ENCODE measurements at regions not wholly inside any gene's neighbourhood (a gene's known extent, or its start where the extent isn't known, plus 50 kb on each side); places are given as distances from the start of the nearest gene placed in this dataset.

GRCh38 chr1:117268535-117269455 is 58.1 kb upstream of the VTCN1 start:
- no peaks in the 10 kb centered on the region for H3K27me3 ChIP-seq
- H3K4me3 ChIP-seq, result no peak overlapping the region
- no peaks in the 10 kb centered on the region for H3K36me3 ChIP-seq
- peaks cover 0 to 4% of the 10 kb centered on the region in 2 donors for H3K4me1 ChIP-seq
- no peak overlapping the region for H3K27ac ChIP-seq
- no peak for DNase-seq (ENCODE audit: low spot score)
- H3K9me3 ChIP-seq, result peaks cover 0 to 7% of the 10 kb centered on the region in 2 donors
- no peak for TF ChIP-seq CTCF (IDR thresholded peaks at IDR 0.05)

- no peaks in the 10 kb centered on the region for H3K27me3 ChIP-seq
- no peaks in the 10 kb centered on the region for H3K9me3 ChIP-seq
- DNase-seq (ENCODE audit: low spot score), result no peak
- H3K36me3 ChIP-seq, result no peaks in the 10 kb centered on the region
- no peak for TF ChIP-seq CTCF (IDR thresholded peaks at IDR 0.05)
- H3K27ac ChIP-seq, result no peak overlapping the region
- H3K4me3 ChIP-seq, result no peak overlapping the region
- peaks cover 0 to 4% of the 10 kb centered on the region in 2 donors for H3K4me1 ChIP-seq
Measured at GRCh38 chr1:117267232-117267774, 56.6 kb upstream of the VTCN1 start.

GRCh38 chr1:117262976-117263375 is 52.2 kb upstream of the VTCN1 start:
- Histone ChIP-seq H3K27me3 (no peaks in the 10 kb centered on the region), H3K36me3 (no peaks in the 10 kb centered on the region), H3K4me3 (no peak overlapping the region), H3K4me1 (no peaks in the 10 kb centered on the region), H3K9me3 (peaks cover 0 to 6% of the 10 kb centered on the region in 2 donors), H3K27ac (no peak overlapping the region)
- TF ChIP-seq CTCF (IDR thresholded peaks at IDR 0.05), result no peak
- no peak for DNase-seq (ENCODE audit: low spot score)

- DNase-seq (ENCODE audit: low spot score), result no peak
- H3K27me3 ChIP-seq, result no peaks in the 10 kb centered on the region
- no peaks in the 10 kb centered on the region for H3K4me1 ChIP-seq
- peaks cover 0 to 6% of the 10 kb centered on the region in 2 donors for H3K9me3 ChIP-seq
- TF ChIP-seq CTCF (IDR thresholded peaks at IDR 0.05), result no peak
- no peaks in the 10 kb centered on the region for H3K36me3 ChIP-seq
- no peak overlapping the region for H3K27ac ChIP-seq
- H3K4me3 ChIP-seq, result no peak overlapping the region
Measured at GRCh38 chr1:117261424-117261785, 50.7 kb upstream of the VTCN1 start.

- TF ChIP-seq CTCF (IDR thresholded peaks at IDR 0.05), result no peak
- Histone ChIP-seq H3K27me3 (no peaks in the 10 kb centered on the region), H3K4me3 (no peak overlapping the region), H3K27ac (no peak overlapping the region), H3K36me3 (no peaks in the 10 kb centered on the region), H3K9me3 (peaks cover 0 to 6% of the 10 kb centered on the region in 2 donors), H3K4me1 (no peaks in the 10 kb centered on the region)
- no peak for DNase-seq (ENCODE audit: low spot score)
Measured at GRCh38 chr1:117260761-117261423, 50.2 kb upstream of the VTCN1 start.
